GM12878 (cell line): ENCODE measurements at regions not wholly inside any gene's neighbourhood (a gene's known extent, or its start where the extent isn't known, plus 50 kb on each side); places are given as distances from the start of the nearest gene placed in this dataset.

Experiments used
- ATAC-seq: fragments of 200-7000 bp; cut with Tn5 transposase; 3 replicates; pipeline ENCODE4 v1.9.1; 2020; ENCODE audit warnings: mild to moderate bottlenecking, moderate library complexity
- BruUV-seq: library from RNA; stranded (reverse); fragments of 400-500 nt; replicated peaks from 2 replicates; lab custom pipeline; 2021; lab: Mats Ljungman, UMichigan
- CTCF ChIA-PET: fragments of 300-600 bp; sonication (Branson Sonifier 250); formaldehyde crosslinking; extraction: SDS; loops from one replicate; lab custom pipeline; 2021; ENCODE audit warnings: inconsistent platforms; lab: Yijun Ruan, JAX
- POLR2A ChIA-PET: fragments of 350-600 bp; formaldehyde crosslinking; extraction: SDS; loops from one replicate; lab custom pipeline; 2021; ENCODE audit warnings: inconsistent platforms; lab: Charles Lee
- RAD21 ChIA-PET: fragments of 300-600 bp; sonication (Branson Sonifier 250); formaldehyde crosslinking; loops from one replicate; lab custom pipeline; 2023; ENCODE audit warnings: antibody characterized with exemption; ENCODE audit not compliant: unreplicated experiment; lab: Charles Lee
- SMC1A ChIA-PET: fragments of 300-600 bp; sonication (Branson Sonifier 250); formaldehyde crosslinking; loops from one replicate; lab custom pipeline; 2023; ENCODE audit not compliant: unreplicated experiment, uncharacterized antibody; lab: Charles Lee
- DNase-seq: peaks from one replicate; pipeline ENCODE4 v3.0.0-alpha.2; 2011; ENCODE audit warnings: low read depth, low spot score
- FAIRE-seq: peaks from 3 replicates; lab custom pipeline; 2011; peaks lifted over from hg19 to GRCh38; lab: Jason Lieb, UNC
- H2AFZ ChIP-seq: 2 replicates; pipeline ENCODE4 v1.6.0; 2011; ENCODE audit warnings: low read depth, low read length, control low read depth; ENCODE audit not compliant: control insufficient read depth
- H3K27ac ChIP-seq: 2 replicates; pipeline ENCODE4 v1.5.1; 2011; ENCODE audit warnings: control low read depth; ENCODE audit not compliant: control insufficient read depth, insufficient read depth
- H3K27me3 ChIP-seq, 2 experiments: replicated peaks in 1 of 2; 2 replicates each; pipeline versions ENCODE4 v1.6.0 to v1.6.1; 2011; ENCODE audit warnings: low read length in 1 of 2; ENCODE audit not compliant: control insufficient read depth in 2 of 2, insufficient read depth in 2 of 2
- H3K36me3 ChIP-seq, 2 experiments: 2 replicates each; pipeline ENCODE4 v1.5.1; 2011; ENCODE audit warnings: low read length in 1 of 2; ENCODE audit not compliant: control insufficient read depth in 2 of 2, insufficient read depth in 2 of 2
- H3K4me1 ChIP-seq: 2 replicates; pipeline ENCODE4 v1.6.1; 2011; ENCODE audit warnings: mild to moderate bottlenecking, low read length, moderate library complexity, mixed read lengths; ENCODE audit not compliant: control insufficient read depth, insufficient read depth
- H3K4me2 ChIP-seq: 2 replicates; pipeline ENCODE4 v1.6.0; 2011; ENCODE audit warnings: control low read depth; ENCODE audit not compliant: control insufficient read depth, insufficient read depth
- H3K4me3 ChIP-seq: fragments of 200-600 bp; sonication (generic); 2 replicates; pipeline ENCODE4 v1.5.1; 2016
- H3K79me2 ChIP-seq: 2 replicates; pipeline ENCODE4 v1.6.0; 2011; ENCODE audit warnings: low read length; ENCODE audit not compliant: control insufficient read depth, insufficient read depth
- H3K9ac ChIP-seq: 2 replicates; pipeline ENCODE4 v1.8.0; 2011; ENCODE audit warnings: low read length, control low read depth, mixed read lengths; ENCODE audit not compliant: control insufficient read depth, insufficient read depth
- H3K9me3 ChIP-seq: replicated peaks from 3 replicates; pipeline ENCODE4 v1.5.1; 2011; ENCODE audit warnings: mild to moderate bottlenecking, low read length; ENCODE audit not compliant: control insufficient read depth, insufficient read depth
- H4K20me1 ChIP-seq: 2 replicates; pipeline ENCODE4 v1.6.0; 2011; ENCODE audit not compliant: control insufficient read depth, insufficient read depth
- BCL11A ChIP-seq: IDR thresholded peaks from 2 replicates; pipeline ENCODE4 v1.6.1; 2011; ENCODE audit warnings: low read depth, low read length
- CHD1 ChIP-seq: IDR thresholded peaks from 2 replicates; pipeline ENCODE4 v1.6.1; 2012; ENCODE audit warnings: low read depth, low read length, improper control_type of control experiment
- E2F4 ChIP-seq: IDR thresholded peaks from 2 replicates; pipeline ENCODE4 v1.6.1; 2012; ENCODE audit warnings: low read depth, low read length, improper control_type of control experiment
- EED ChIP-seq: sonication (generic); IDR thresholded peaks from 2 replicates; pipeline ENCODE4 v1.6.1; 2016; ENCODE audit warnings: antibody characterized with exemption, low read depth
- ELK1 ChIP-seq: IDR thresholded peaks from 2 replicates; pipeline ENCODE4 v1.6.1; 2012; ENCODE audit warnings: low read depth, low read length, improper control_type of control experiment
- JUNB ChIP-seq: IDR thresholded peaks from 2 replicates; pipeline ENCODE4 v1.6.1; 2016; ENCODE audit warnings: antibody characterized with exemption, mild to moderate bottlenecking
- MTA2 ChIP-seq: fragments of 450-650 bp; IDR thresholded peaks from 2 replicates; pipeline ENCODE4 v1.6.1; 2016; ENCODE audit warnings: low read depth, mild to moderate bottlenecking, moderate library complexity
- NR2C2 ChIP-seq: IDR thresholded peaks from 2 replicates; pipeline ENCODE4 v1.6.1; 2011; ENCODE audit warnings: borderline replicate concordance, low read depth; ENCODE audit not compliant: control insufficient read depth, insufficient read length
- PBX3 ChIP-seq: IDR thresholded peaks from 2 replicates; pipeline ENCODE4 v1.6.1; 2011; ENCODE audit warnings: mild to moderate bottlenecking, low read depth, low read length, moderate library complexity; ENCODE audit not compliant: insufficient replicate concordance
- REST ChIP-seq: IDR thresholded peaks from 2 replicates; pipeline ENCODE4 v1.6.1; 2012; ENCODE audit warnings: mild to moderate bottlenecking, low read depth, low read length
- SMAD1 ChIP-seq: fragments of 450-650 bp; IDR thresholded peaks from 2 replicates; pipeline ENCODE4 v1.6.1; 2018; ENCODE audit warnings: mild to moderate bottlenecking, low read depth; ENCODE audit not compliant: partially characterized antibody
- SPI1 ChIP-seq: IDR thresholded peaks from 2 replicates; pipeline ENCODE4 v1.6.1; 2011; ENCODE audit warnings: low read depth, mild to moderate bottlenecking, low read length, moderate library complexity, borderline replicate concordance; ENCODE audit not compliant: insufficient read depth
- TAF1 ChIP-seq: IDR thresholded peaks from 2 replicates; pipeline ENCODE4 v1.6.1; 2011; ENCODE audit warnings: mild to moderate bottlenecking, low read depth, low read length, borderline replicate concordance
- TARDBP ChIP-seq: IDR thresholded peaks from 2 replicates; pipeline ENCODE4 v1.6.1; 2016; ENCODE audit warnings: borderline replicate concordance
- USF1 ChIP-seq: IDR thresholded peaks from 2 replicates; pipeline ENCODE4 v1.6.1; 2011; ENCODE audit warnings: borderline replicate concordance, low read depth, mild to moderate bottlenecking, moderate library complexity, mixed read lengths, low read length; ENCODE audit not compliant: insufficient read depth; ENCODE audit errors: extremely low read length
- YY1 ChIP-seq: IDR thresholded peaks from 2 replicates; pipeline ENCODE4 v1.6.1; 2011; ENCODE audit warnings: low read depth, mild to moderate bottlenecking, low read length
- ZNF207 ChIP-seq: fragments of 450-650 bp; IDR thresholded peaks from 2 replicates; pipeline ENCODE4 v1.6.1; 2014; ENCODE audit warnings: antibody characterized with exemption, mild to moderate bottlenecking, borderline replicate concordance
- ZNF24 ChIP-seq: fragments of 450-650 bp; IDR thresholded peaks from 2 replicates; pipeline ENCODE4 v1.6.1; 2017; ENCODE audit warnings: antibody characterized with exemption, mild to moderate bottlenecking
- WGBS: methylation state at CpG from one replicate; pipeline ENCODE4 v1.1.6; 2016; ENCODE audit warnings: low lambda C conversion rate; ENCODE audit not compliant: insufficient replicate concordance, insufficient coverage; ENCODE audit errors: missing lambda C conversion rate; 5-methylcytosine and 5-hydroxymethylcytosine counted together
- in situ Hi-C: fragments of 300-500 bp; cut with MboI; formaldehyde crosslinking; loops from 9 replicates; pipeline ENCODE4 v1.14.3; 2018; ENCODE audit warnings: mixed read lengths
- intact Hi-C: fragments of 100-400 bp; cut with micrococcal nuclease; formaldehyde crosslinking; loops from one replicate; pipeline ENCODE4 v1.14.2; 2022; ENCODE audit not compliant: unreplicated experiment

DNA sequence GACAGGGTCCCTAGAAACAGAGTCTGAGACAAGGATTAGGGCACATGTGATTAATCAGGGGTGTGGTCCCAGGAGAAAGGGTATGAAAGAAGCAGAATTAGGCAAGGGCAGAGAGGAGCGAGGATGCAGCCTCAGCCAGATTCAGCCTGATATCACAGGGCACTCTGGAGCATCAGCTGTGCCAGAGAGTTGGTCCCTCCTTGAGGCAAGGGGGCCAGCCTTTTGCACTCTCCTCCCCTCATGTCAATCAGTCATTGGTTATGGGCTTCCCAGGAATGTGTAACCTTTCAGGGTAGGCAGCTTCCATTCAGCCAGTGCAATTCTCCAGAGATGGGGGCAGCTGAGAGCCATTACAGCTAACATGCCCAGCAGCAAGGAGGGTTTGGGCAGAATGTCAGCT, 152.6 kb upstream of the LHX1 start:
- 0% methylated on average over 1 of the region's 1 CpG for WGBS
- in situ Hi-C loops: no loop called here
- FAIRE-seq: no peak
- TF ChIP-seq YY1: no peak
- TF ChIP-seq CHD1: no peak
- TF ChIP-seq E2F4: no peak
- no peak for TF ChIP-seq ELK1
- no peak for TF ChIP-seq ZNF24
- TF ChIP-seq JUNB: no peak
- TF ChIP-seq BCL11A: no peak
- no peak for TF ChIP-seq TAF1
- TF ChIP-seq TARDBP: no peak
- no peak for TF ChIP-seq SMAD1
- no peak for TF ChIP-seq MTA2
- no peak for TF ChIP-seq ZNF207
- TF ChIP-seq SPI1: no peak
- TF ChIP-seq EED: no peak
- no peak for TF ChIP-seq PBX3
- no peak for TF ChIP-seq USF1
- no peak for TF ChIP-seq NR2C2
- TF ChIP-seq REST: no peak

More for the DNA sequence above, 152.6 kb upstream of the LHX1 start:
- SMC1A ChIA-PET: no interaction called here
- H3K79me2 ChIP-seq: no peaks in the 10 kb centered on the region
- CTCF ChIA-PET: no interaction called here
- no peak overlapping the region for H2AFZ ChIP-seq
- no TSS peak for BruUV-seq
- no peak for ATAC-seq
- H3K36me3 ChIP-seq: no peaks in the 10 kb centered on the region
- RAD21 ChIA-PET: no interaction called here
- H3K9me3 ChIP-seq: no peaks in the 10 kb centered on the region
- H3K4me1 ChIP-seq: no peaks in the 10 kb centered on the region
- no peaks in the 10 kb centered on the region for H4K20me1 ChIP-seq
- H3K27me3 ChIP-seq: peaks cover 0 to 1% of the 10 kb centered on the region in 2 experiments; a peak in 2 of 4 replicates
- intact Hi-C loops: no loop called here
- H3K27ac ChIP-seq: no peak overlapping the region
- H3K9ac ChIP-seq: no peak overlapping the region
- POLR2A ChIA-PET: no interaction called here
- H3K4me2 ChIP-seq: no peak overlapping the region
- no peak for DNase-seq
- no peak overlapping the region for H3K4me3 ChIP-seq
